Sigmoid colon (tissue), 4 donors: ENCODE measurements at regions not wholly inside any gene's neighbourhood (a gene's known extent, or its start where the extent isn't known, plus 50 kb on each side); places are given as distances from the start of the nearest gene placed in this dataset.

Source experiments
- EP300 ChIP-seq, 4 donors: sonication (generic); formaldehyde crosslinking; IDR thresholded peaks; one replicate each; pipeline ENCODE4 v1.6.1; 2017; ENCODE audit warnings: antibody characterized with exemption in 4 of 4
- POLR2A ChIP-seq, 2 donors: fragments of 450-650 bp; IDR thresholded peaks; one replicate each; pipeline ENCODE4 v1.6.1; 2016; ENCODE audit warnings: antibody characterized with exemption in 2 of 2, mild to moderate bottlenecking in 2 of 2, moderate library complexity in 2 of 2
- POLR2AphosphoS5 ChIP-seq, 4 donors: sonication (generic); formaldehyde crosslinking; IDR thresholded peaks; one replicate each; pipeline ENCODE4 v1.6.1; 2017; ENCODE audit warnings: antibody characterized with exemption in 4 of 4
- TF ChIP-seq, protein P1 (sequence below), 4 experiments: fragments of 450-650 bp in 3 of 4; fragments of 200-600 bp in 1 of 4; IDR thresholded peaks; one replicate each; pipeline ENCODE4 v1.5.1; 2016 to 2019; ENCODE audit warnings: antibody characterized with exemption in 4 of 4, mild to moderate bottlenecking in 3 of 4, moderate library complexity in 2 of 4

DNA sequence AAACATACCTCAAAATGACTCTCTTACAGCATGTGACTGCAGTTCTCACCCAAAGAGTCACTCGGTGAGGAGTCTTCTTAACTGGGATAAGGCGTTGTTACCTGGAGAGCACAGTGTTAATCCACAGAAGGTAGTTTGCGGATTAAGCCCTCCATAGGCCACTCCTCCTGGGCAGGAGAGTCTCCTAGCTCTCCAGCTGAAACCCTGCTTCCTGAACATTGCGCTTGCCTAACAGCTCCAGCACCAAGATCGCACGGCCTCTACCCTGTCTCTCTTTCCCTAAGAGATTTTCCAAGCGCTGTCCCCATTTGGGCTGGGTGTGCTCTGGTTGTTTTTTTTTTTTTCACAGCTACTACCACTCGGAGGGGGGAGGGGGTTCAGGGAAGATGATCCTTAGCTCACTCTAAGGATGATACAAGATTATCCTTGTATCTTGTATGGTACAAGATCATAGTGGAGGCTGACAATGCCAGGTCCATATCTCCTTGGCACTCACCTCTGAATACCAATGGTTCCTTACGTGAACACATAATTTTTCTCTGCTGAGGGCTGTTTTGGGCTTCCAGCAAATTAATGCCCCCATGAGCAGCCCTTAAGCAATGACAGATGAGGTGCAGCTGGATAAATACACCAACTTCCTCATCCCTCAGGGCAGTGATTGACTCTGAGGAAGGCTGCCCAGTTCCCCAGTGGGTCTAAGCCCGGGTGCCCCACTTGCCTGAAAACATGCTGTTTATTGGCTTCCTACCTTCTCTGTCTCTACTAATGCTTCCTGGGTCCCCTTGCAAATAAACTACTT lies 185.2 kb upstream of the TSC22D2 start:
- TF ChIP-seq POLR2AphosphoS5 (IDR thresholded peaks at IDR 0.05) (no peak), POLR2A (IDR thresholded peaks at IDR 0.05) (no peak), EP300 (IDR thresholded peaks at IDR 0.05) (no peak)
- TF ChIP-seq, protein P1, sequence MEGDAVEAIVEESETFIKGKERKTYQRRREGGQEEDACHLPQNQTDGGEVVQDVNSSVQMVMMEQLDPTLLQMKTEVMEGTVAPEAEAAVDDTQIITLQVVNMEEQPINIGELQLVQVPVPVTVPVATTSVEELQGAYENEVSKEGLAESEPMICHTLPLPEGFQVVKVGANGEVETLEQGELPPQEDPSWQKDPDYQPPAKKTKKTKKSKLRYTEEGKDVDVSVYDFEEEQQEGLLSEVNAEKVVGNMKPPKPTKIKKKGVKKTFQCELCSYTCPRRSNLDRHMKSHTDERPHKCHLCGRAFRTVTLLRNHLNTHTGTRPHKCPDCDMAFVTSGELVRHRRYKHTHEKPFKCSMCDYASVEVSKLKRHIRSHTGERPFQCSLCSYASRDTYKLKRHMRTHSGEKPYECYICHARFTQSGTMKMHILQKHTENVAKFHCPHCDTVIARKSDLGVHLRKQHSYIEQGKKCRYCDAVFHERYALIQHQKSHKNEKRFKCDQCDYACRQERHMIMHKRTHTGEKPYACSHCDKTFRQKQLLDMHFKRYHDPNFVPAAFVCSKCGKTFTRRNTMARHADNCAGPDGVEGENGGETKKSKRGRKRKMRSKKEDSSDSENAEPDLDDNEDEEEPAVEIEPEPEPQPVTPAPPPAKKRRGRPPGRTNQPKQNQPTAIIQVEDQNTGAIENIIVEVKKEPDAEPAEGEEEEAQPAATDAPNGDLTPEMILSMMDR (IDR thresholded peaks at IDR 0.05) = no peak
